GM12878 (cell line): ENCODE measurements at regions not wholly inside any gene's neighbourhood (a gene's known extent, or its start where the extent isn't known, plus 50 kb on each side); places are given as distances from the start of the nearest gene placed in this dataset.

ENCODE experiments used
- ATAC-seq: fragments of 200-7000 bp; cut with Tn5 transposase; 3 replicates; pipeline ENCODE4 v1.9.1; 2020; ENCODE audit warnings: mild to moderate bottlenecking, moderate library complexity
- BruUV-seq: library from RNA; stranded (reverse); fragments of 400-500 nt; replicated peaks from 2 replicates; lab custom pipeline; 2021; lab: Mats Ljungman, UMichigan
- CTCF ChIA-PET: fragments of 300-600 bp; sonication (Branson Sonifier 250); formaldehyde crosslinking; extraction: SDS; loops from one replicate; lab custom pipeline; 2021; ENCODE audit warnings: inconsistent platforms; lab: Yijun Ruan, JAX
- POLR2A ChIA-PET: fragments of 350-600 bp; formaldehyde crosslinking; extraction: SDS; loops from one replicate; lab custom pipeline; 2021; ENCODE audit warnings: inconsistent platforms; lab: Charles Lee
- RAD21 ChIA-PET: fragments of 300-600 bp; sonication (Branson Sonifier 250); formaldehyde crosslinking; loops from one replicate; lab custom pipeline; 2023; ENCODE audit warnings: antibody characterized with exemption; ENCODE audit not compliant: unreplicated experiment; lab: Charles Lee
- SMC1A ChIA-PET: fragments of 300-600 bp; sonication (Branson Sonifier 250); formaldehyde crosslinking; loops from one replicate; lab custom pipeline; 2023; ENCODE audit not compliant: unreplicated experiment, uncharacterized antibody; lab: Charles Lee
- DNase-seq: peaks from one replicate; pipeline ENCODE4 v3.0.0-alpha.2; 2011; ENCODE audit warnings: low read depth, low spot score
- FAIRE-seq: peaks from 3 replicates; lab custom pipeline; 2011; peaks lifted over from hg19 to GRCh38; lab: Jason Lieb, UNC
- H2AFZ ChIP-seq: 2 replicates; pipeline ENCODE4 v1.6.0; 2011; ENCODE audit warnings: low read depth, low read length, control low read depth; ENCODE audit not compliant: control insufficient read depth
- H3K27ac ChIP-seq: 2 replicates; pipeline ENCODE4 v1.5.1; 2011; ENCODE audit warnings: control low read depth; ENCODE audit not compliant: control insufficient read depth, insufficient read depth
- H3K27me3 ChIP-seq, 2 experiments: replicated peaks in 1 of 2; 2 replicates each; pipeline versions ENCODE4 v1.6.0 to v1.6.1; 2011; ENCODE audit warnings: low read length in 1 of 2; ENCODE audit not compliant: control insufficient read depth in 2 of 2, insufficient read depth in 2 of 2
- H3K36me3 ChIP-seq, 2 experiments: 2 replicates each; pipeline ENCODE4 v1.5.1; 2011; ENCODE audit warnings: low read length in 1 of 2; ENCODE audit not compliant: control insufficient read depth in 2 of 2, insufficient read depth in 2 of 2
- H3K4me1 ChIP-seq: 2 replicates; pipeline ENCODE4 v1.6.1; 2011; ENCODE audit warnings: mild to moderate bottlenecking, low read length, moderate library complexity, mixed read lengths; ENCODE audit not compliant: control insufficient read depth, insufficient read depth
- H3K4me2 ChIP-seq: 2 replicates; pipeline ENCODE4 v1.6.0; 2011; ENCODE audit warnings: control low read depth; ENCODE audit not compliant: control insufficient read depth, insufficient read depth
- H3K4me3 ChIP-seq: fragments of 200-600 bp; sonication (generic); 2 replicates; pipeline ENCODE4 v1.5.1; 2016
- H3K79me2 ChIP-seq: 2 replicates; pipeline ENCODE4 v1.6.0; 2011; ENCODE audit warnings: low read length; ENCODE audit not compliant: control insufficient read depth, insufficient read depth
- H3K9ac ChIP-seq: 2 replicates; pipeline ENCODE4 v1.8.0; 2011; ENCODE audit warnings: low read length, control low read depth, mixed read lengths; ENCODE audit not compliant: control insufficient read depth, insufficient read depth
- H3K9me3 ChIP-seq: replicated peaks from 3 replicates; pipeline ENCODE4 v1.5.1; 2011; ENCODE audit warnings: mild to moderate bottlenecking, low read length; ENCODE audit not compliant: control insufficient read depth, insufficient read depth
- H4K20me1 ChIP-seq: 2 replicates; pipeline ENCODE4 v1.6.0; 2011; ENCODE audit not compliant: control insufficient read depth, insufficient read depth
- CBX5 ChIP-seq: sonication (generic); IDR thresholded peaks from 2 replicates; pipeline ENCODE4 v1.6.1; 2016; ENCODE audit warnings: low read depth, moderate library complexity, mild to moderate bottlenecking, inconsistent platforms
- CEBPB ChIP-seq, 2 experiments: fragments of 150-350 bp in 1 of 2; IDR thresholded peaks; 2 replicates each; pipeline ENCODE4 v1.6.1; 2012 to 2014; ENCODE audit warnings: low read depth in 2 of 2, low read length in 2 of 2, borderline replicate concordance in 1 of 2, inconsistent platforms in 1 of 2
- GATAD2B ChIP-seq: fragments of 450-650 bp; conservative IDR thresholded peaks from 2 replicates; pipeline ENCODE4 v1.6.1; 2017; ENCODE audit warnings: low read depth, mild to moderate bottlenecking, moderate library complexity
- IRF4 ChIP-seq: IDR thresholded peaks from 2 replicates; pipeline ENCODE4 v1.6.1; 2011; ENCODE audit warnings: low read depth, low read length
- KLF5 ChIP-seq: fragments of 450-650 bp; IDR thresholded peaks from 2 replicates; pipeline ENCODE4 v1.6.1; 2014; ENCODE audit warnings: mild to moderate bottlenecking; ENCODE audit not compliant: partially characterized antibody
- LARP7 ChIP-seq: fragments of 450-650 bp; IDR thresholded peaks from 2 replicates; pipeline ENCODE4 v1.6.1; 2017; ENCODE audit warnings: mild to moderate bottlenecking
- NFIC ChIP-seq: IDR thresholded peaks from 2 replicates; pipeline ENCODE4 v1.6.1; 2012; ENCODE audit warnings: low read depth, mild to moderate bottlenecking, inconsistent platforms, low read length, moderate library complexity
- NFYA ChIP-seq: IDR thresholded peaks from 2 replicates; pipeline ENCODE4 v1.6.1; 2011; ENCODE audit warnings: low read depth, mild to moderate bottlenecking, low read length, improper control_type of control experiment, borderline replicate concordance
- RFX5 ChIP-seq: IDR thresholded peaks from 2 replicates; pipeline ENCODE4 v1.6.1; 2011; ENCODE audit warnings: low read depth, low read length, improper control_type of control experiment
- RUNX3 ChIP-seq: IDR thresholded peaks from 2 replicates; pipeline ENCODE4 v1.6.1; 2012; ENCODE audit warnings: low read length, inconsistent platforms
- SMAD1 ChIP-seq: fragments of 450-650 bp; IDR thresholded peaks from 2 replicates; pipeline ENCODE4 v1.6.1; 2018; ENCODE audit warnings: mild to moderate bottlenecking, low read depth; ENCODE audit not compliant: partially characterized antibody
- SP1 ChIP-seq: IDR thresholded peaks from one replicate; pipeline ENCODE4 v1.6.1; 2011; ENCODE audit warnings: low read depth, low read length
- TBL1XR1 ChIP-seq: IDR thresholded peaks from 2 replicates; pipeline ENCODE4 v1.6.1; 2012; ENCODE audit warnings: low read depth, low read length, improper control_type of control experiment
- TCF12 ChIP-seq: IDR thresholded peaks from 2 replicates; pipeline ENCODE4 v1.6.1; 2011; ENCODE audit warnings: low read depth, mild to moderate bottlenecking, low read length
- TCF7 ChIP-seq: IDR thresholded peaks from 2 replicates; pipeline ENCODE4 v1.6.1; 2014; ENCODE audit warnings: antibody characterized with exemption, borderline replicate concordance
- ZNF384 ChIP-seq: IDR thresholded peaks from 2 replicates; pipeline ENCODE4 v1.6.1; 2012; ENCODE audit warnings: low read depth, mild to moderate bottlenecking, low read length, improper control_type of control experiment, borderline replicate concordance
- WGBS: methylation state at CpG from one replicate; pipeline ENCODE4 v1.1.6; 2016; ENCODE audit warnings: low lambda C conversion rate; ENCODE audit not compliant: insufficient replicate concordance, insufficient coverage; ENCODE audit errors: missing lambda C conversion rate; 5-methylcytosine and 5-hydroxymethylcytosine counted together
- in situ Hi-C: fragments of 300-500 bp; cut with MboI; formaldehyde crosslinking; loops from 9 replicates; pipeline ENCODE4 v1.14.3; 2018; ENCODE audit warnings: mixed read lengths
- intact Hi-C: fragments of 100-400 bp; cut with micrococcal nuclease; formaldehyde crosslinking; loops from one replicate; pipeline ENCODE4 v1.14.2; 2022; ENCODE audit not compliant: unreplicated experiment
- TF ChIP-seq, protein P1 (sequence below): IDR thresholded peaks from 2 replicates; pipeline ENCODE4 v1.6.1; 2011; ENCODE audit warnings: borderline replicate concordance, low read depth, mild to moderate bottlenecking, moderate library complexity, low read length; ENCODE audit not compliant: insufficient read depth, poor library complexity, severe bottlenecking
- TF ChIP-seq, protein P2 (sequence below): fragments of 450-650 bp; IDR thresholded peaks from 2 replicates; pipeline ENCODE4 v1.6.1; 2016; ENCODE audit warnings: mild to moderate bottlenecking, moderate library complexity, borderline replicate concordance

DNA sequence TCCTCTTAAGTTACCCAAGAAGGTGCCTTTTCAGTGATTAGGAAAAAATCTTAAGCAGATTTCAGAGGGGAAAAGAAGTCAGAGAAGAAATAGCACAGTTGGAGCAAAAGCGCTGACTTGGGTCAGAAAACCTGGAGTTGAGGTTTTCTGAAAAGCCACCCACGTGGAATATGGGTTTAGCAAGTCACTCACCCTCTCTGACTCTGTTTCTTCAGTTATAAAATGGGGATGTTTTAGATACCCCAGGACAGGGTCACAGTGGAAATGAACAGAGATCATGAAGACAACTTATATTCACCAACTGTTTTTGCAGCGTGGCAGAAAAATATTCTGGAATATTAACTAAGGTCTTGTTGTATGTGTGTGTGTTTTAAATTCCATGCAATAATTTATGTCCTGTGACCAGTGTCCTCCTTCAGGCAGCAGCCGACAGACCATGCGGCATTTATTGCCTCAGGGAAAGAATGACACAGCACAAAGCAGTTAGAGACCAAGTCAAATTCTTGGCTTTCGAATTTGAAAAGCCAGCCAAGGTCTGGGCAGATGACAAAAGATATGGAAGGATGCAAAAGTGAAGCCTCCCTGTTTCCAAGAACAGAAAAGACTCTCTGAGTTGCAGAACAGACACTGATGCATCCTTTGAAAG, 119.9 kb downstream of the MIAT start:
- Histone ChIP-seq H4K20me1 (no peaks in the 10 kb centered on the region), H3K9ac (no peak overlapping the region), H3K27ac (no peak overlapping the region), H3K36me3 (peaks cover 0 to 4% of the 10 kb centered on the region in 2 experiments; a peak in 1 of 4 replicates), H3K27me3 (no peaks in the 10 kb centered on the region), H3K79me2 (no peaks in the 10 kb centered on the region), H3K4me3 (no peak overlapping the region), H3K9me3 (no peaks in the 10 kb centered on the region), H3K4me2 (no peak overlapping the region), H3K4me1 (no peaks in the 10 kb centered on the region), H2AFZ (no peak overlapping the region)
- intact Hi-C loops (no loop called here), in situ Hi-C loops (no loop called here)
- WGBS = 62% methylated on average over 6 of the region's 6 CpGs
- no peak for DNase-seq
- no TSS peak for BruUV-seq
- FAIRE-seq = no peak
- RAD21 ChIA-PET = no interaction called here
- SMC1A ChIA-PET = no interaction called here
- POLR2A ChIA-PET = no interaction called here
- TF ChIP-seq LARP7 (no peak), TCF12 (no peak), ZNF384 (no peak), CBX5 (no peak), KLF5 (no peak), TBL1XR1 (no peak), TCF7 (no peak), RFX5 (no peak), SMAD1 (no peak), IRF4 (no peak), SP1 (no peak), GATAD2B (no peak), NFIC (no peak), RUNX3 (no peak), NFYA (no peak), CEBPB (IDR thresholded peaks at IDR 0.05; ENCODE audit: borderline replicate concordance in 1 of 2, low read depth in 2 of 2, low read length in 2 of 2) (no peak)
- TF ChIP-seq, protein P1, sequence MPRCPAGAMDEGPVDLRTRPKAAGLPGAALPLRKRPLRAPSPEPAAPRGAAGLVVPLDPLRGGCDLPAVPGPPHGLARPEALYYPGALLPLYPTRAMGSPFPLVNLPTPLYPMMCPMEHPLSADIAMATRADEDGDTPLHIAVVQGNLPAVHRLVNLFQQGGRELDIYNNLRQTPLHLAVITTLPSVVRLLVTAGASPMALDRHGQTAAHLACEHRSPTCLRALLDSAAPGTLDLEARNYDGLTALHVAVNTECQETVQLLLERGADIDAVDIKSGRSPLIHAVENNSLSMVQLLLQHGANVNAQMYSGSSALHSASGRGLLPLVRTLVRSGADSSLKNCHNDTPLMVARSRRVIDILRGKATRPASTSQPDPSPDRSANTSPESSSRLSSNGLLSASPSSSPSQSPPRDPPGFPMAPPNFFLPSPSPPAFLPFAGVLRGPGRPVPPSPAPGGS = no peak
- TF ChIP-seq, protein P2, sequence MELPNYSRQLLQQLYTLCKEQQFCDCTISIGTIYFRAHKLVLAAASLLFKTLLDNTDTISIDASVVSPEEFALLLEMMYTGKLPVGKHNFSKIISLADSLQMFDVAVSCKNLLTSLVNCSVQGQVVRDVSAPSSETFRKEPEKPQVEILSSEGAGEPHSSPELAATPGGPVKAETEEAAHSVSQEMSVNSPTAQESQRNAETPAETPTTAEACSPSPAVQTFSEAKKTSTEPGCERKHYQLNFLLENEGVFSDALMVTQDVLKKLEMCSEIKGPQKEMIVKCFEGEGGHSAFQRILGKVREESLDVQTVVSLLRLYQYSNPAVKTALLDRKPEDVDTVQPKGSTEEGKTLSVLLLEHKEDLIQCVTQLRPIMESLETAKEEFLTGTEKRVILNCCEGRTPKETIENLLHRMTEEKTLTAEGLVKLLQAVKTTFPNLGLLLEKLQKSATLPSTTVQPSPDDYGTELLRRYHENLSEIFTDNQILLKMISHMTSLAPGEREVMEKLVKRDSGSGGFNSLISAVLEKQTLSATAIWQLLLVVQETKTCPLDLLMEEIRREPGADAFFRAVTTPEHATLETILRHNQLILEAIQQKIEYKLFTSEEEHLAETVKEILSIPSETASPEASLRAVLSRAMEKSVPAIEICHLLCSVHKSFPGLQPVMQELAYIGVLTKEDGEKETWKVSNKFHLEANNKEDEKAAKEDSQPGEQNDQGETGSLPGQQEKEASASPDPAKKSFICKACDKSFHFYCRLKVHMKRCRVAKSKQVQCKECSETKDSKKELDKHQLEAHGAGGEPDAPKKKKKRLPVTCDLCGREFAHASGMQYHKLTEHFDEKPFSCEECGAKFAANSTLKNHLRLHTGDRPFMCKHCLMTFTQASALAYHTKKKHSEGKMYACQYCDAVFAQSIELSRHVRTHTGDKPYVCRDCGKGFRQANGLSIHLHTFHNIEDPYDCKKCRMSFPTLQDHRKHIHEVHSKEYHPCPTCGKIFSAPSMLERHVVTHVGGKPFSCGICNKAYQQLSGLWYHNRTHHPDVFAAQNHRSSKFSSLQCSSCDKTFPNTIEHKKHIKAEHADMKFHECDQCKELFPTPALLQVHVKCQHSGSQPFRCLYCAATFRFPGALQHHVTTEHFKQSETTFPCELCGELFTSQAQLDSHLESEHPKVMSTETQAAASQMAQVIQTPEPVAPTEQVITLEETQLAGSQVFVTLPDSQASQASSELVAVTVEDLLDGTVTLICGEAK = no peak
- no peak for ATAC-seq
- CTCF ChIA-PET = no interaction called here
